NCI-H524 (cell line): ENCODE measurements at regions not wholly inside any gene's neighbourhood (a gene's known extent, or its start where the extent isn't known, plus 50 kb on each side); places are given as distances from the start of the nearest gene placed in this dataset.

ENCODE experiments used
- DNase-seq, 2 experiments: peaks; one replicate each; lab custom pipeline; 2025; lab: John Stamatoyannopoulos, UW

- no peak for DNase-seq
Observed at GRCh38 chr2:133718688-133719201, 150.5 kb upstream of the NCKAP5 start.

GRCh38 chr2:133720429-133720828 lies 152.2 kb upstream of the NCKAP5 start:
- no peak for DNase-seq

GRCh38 chr2:133721118-133721517 lies 152.9 kb upstream of the NCKAP5 start:
- no peak for DNase-seq

- DNase-seq: no peak
Observed at GRCh38 chr2:133723133-133723532, 154.9 kb upstream of the NCKAP5 start.

- peak; percentile 49 to 85 for DNase-seq
Observed at GRCh38 chr2:133726973-133727372, 158.7 kb upstream of the NCKAP5 start.

GRCh38 chr2:133732059-133732458 lies 163.8 kb upstream of the NCKAP5 start:
- no peak for DNase-seq

GRCh38 chr2:133732982-133733900 lies 165.0 kb upstream of the NCKAP5 start:
- DNase-seq: no peak

- DNase-seq: no peak
Observed at GRCh38 chr2:133733901-133734255, 165.6 kb upstream of the NCKAP5 start.

GRCh38 chr2:133734716-133735495 lies 166.6 kb upstream of the NCKAP5 start:
- no peak for DNase-seq

GRCh38 chr2:133736674-133737073 lies 168.4 kb upstream of the NCKAP5 start:
- DNase-seq: no peak

- DNase-seq: no peak
Observed at GRCh38 chr2:133737242-133737993, 169.2 kb upstream of the NCKAP5 start.

- no peak for DNase-seq
Observed at GRCh38 chr2:133739039-133739438, 170.8 kb upstream of the NCKAP5 start.

- DNase-seq: no peak
Observed at GRCh38 chr2:133740500-133740899, 172.2 kb upstream of the NCKAP5 start.

GRCh38 chr2:133748007-133748700 lies 179.9 kb upstream of the NCKAP5 start:
- DNase-seq: no peak

GRCh38 chr2:133753665-133754064 lies 185.4 kb upstream of the NCKAP5 start:
- no peak for DNase-seq

GRCh38 chr2:133755480-133756300 lies 187.4 kb upstream of the NCKAP5 start:
- no peak for DNase-seq

GRCh38 chr2:133756833-133757232 lies 188.6 kb upstream of the NCKAP5 start:
- DNase-seq: no peak

- no peak for DNase-seq
Observed at GRCh38 chr2:133760376-133760775, 192.1 kb upstream of the NCKAP5 start.

GRCh38 chr2:133765658-133766057 lies 197.4 kb upstream of the NCKAP5 start:
- DNase-seq: no peak

GRCh38 chr2:133766164-133766832 lies 198.0 kb upstream of the NCKAP5 start:
- DNase-seq: no peak
